SK-N-SH (cell line): ENCODE measurements at regions not wholly inside any gene's neighbourhood (a gene's known extent, or its start where the extent isn't known, plus 50 kb on each side); places are given as distances from the start of the nearest gene placed in this dataset.

Experiments
- CTCF ChIA-PET: fragments of 300-600, 350-600 bp; formaldehyde crosslinking; extraction: SDS; loops from one replicate; lab custom pipeline; 2021; lab: Yijun Ruan, JAX
- POLR2A ChIA-PET: fragments of 350-600 bp; sonication (Branson Sonifier 250); formaldehyde crosslinking; extraction: SDS; loops from one replicate; lab custom pipeline; 2020; ENCODE audit warnings: antibody characterized with exemption, inconsistent platforms; lab: Yijun Ruan, JAX
- DNase-seq: peaks from one replicate; pipeline ENCODE4 v3.0.0; 2012
- H2AFZ ChIP-seq: fragments of 200-600 bp; sonication (generic); 2 replicates; pipeline ENCODE4 v1.8.1; 2016; ENCODE audit warnings: antibody characterized with exemption, mild to moderate bottlenecking, low read depth
- H3F3A ChIP-seq: fragments of 200-600 bp; sonication (generic); replicated peaks from 2 replicates; pipeline ENCODE3; 2016; ENCODE audit warnings: antibody characterized with exemption, mild to moderate bottlenecking; ENCODE audit not compliant: insufficient read depth
- H3K27ac ChIP-seq, 2 experiments: fragments of 200-500 bp in 1 of 2; fragments of 200-600 bp in 1 of 2; sonication (Bioruptor generic) in 1 of 2; sonication (generic), shearing (Covaris generic) in 1 of 2; 2 replicates each; pipeline versions ENCODE4 v1.5.1 to v1.6.1; 2014 to 2016; ENCODE audit warnings: low read depth in 2 of 2, inconsistent platforms in 1 of 2, low read length in 1 of 2, mild to moderate bottlenecking in 1 of 2, mixed read lengths in 1 of 2
- H3K27me3 ChIP-seq: fragments of 200-600 bp; sonication (generic), shearing (Covaris generic); 2 replicates; pipeline ENCODE4 v1.6.1; 2016; ENCODE audit warnings: mixed run types; ENCODE audit not compliant: insufficient read depth
- H3K36me3 ChIP-seq, 2 experiments: fragments of 200-500 bp in 1 of 2; fragments of 200-600 bp in 1 of 2; sonication (Bioruptor generic) in 1 of 2; sonication (generic) in 1 of 2; replicated peaks in 1 of 2; 2 replicates each; pipeline versions ENCODE3 to v1.5.1; 2014 to 2016; ENCODE audit warnings: low read length in 1 of 2, mild to moderate bottlenecking in 1 of 2; ENCODE audit not compliant: insufficient read depth in 2 of 2, control insufficient read depth in 1 of 2
- H3K4me1 ChIP-seq, 2 experiments: fragments of 200-500 bp in 1 of 2; fragments of 200-600 bp in 1 of 2; sonication (Bioruptor generic) in 1 of 2; sonication (generic), shearing (Covaris generic) in 1 of 2; 2 replicates each; pipeline versions ENCODE4 v1.5.1 to v1.6.1; 2014 to 2016; ENCODE audit warnings: low read depth in 1 of 2, low read length in 1 of 2, mixed run types in 1 of 2; ENCODE audit not compliant: insufficient read depth in 2 of 2, control insufficient read depth in 1 of 2
- H3K4me2 ChIP-seq: fragments of 200-600 bp; sonication (generic), shearing (Covaris generic); 2 replicates; pipeline ENCODE4 v1.6.1; 2017; ENCODE audit warnings: mixed run types
- H3K4me3 ChIP-seq, 2 experiments: fragments of 200-500 bp in 1 of 2; fragments of 200-600 bp in 1 of 2; sonication (Bioruptor generic) in 1 of 2; sonication (generic), shearing (Covaris generic) in 1 of 2; 2 replicates each; pipeline versions ENCODE4 v1.5.1 to v1.8.1; 2014 to 2016; ENCODE audit warnings: low read depth in 2 of 2, inconsistent platforms in 1 of 2, low read length in 1 of 2, mild to moderate bottlenecking in 1 of 2, mixed read lengths in 1 of 2, moderate library complexity in 1 of 2
- H3K79me2 ChIP-seq: fragments of 200-600 bp; sonication (generic); 2 replicates; pipeline ENCODE4 v1.8.1; 2017; ENCODE audit warnings: mild to moderate bottlenecking; ENCODE audit not compliant: insufficient read depth
- H3K9ac ChIP-seq: fragments of 200-600 bp; sonication (generic); 2 replicates; pipeline ENCODE4 v1.6.1; 2017; ENCODE audit warnings: mixed run types
- H3K9me2 ChIP-seq: fragments of 200-600 bp; sonication (generic); 2 replicates; pipeline ENCODE4 v1.6.1; 2017; ENCODE audit warnings: mixed run types
- H3K9me3 ChIP-seq: fragments of 200-600 bp; sonication (generic); 2 replicates; pipeline ENCODE4 v1.6.1; 2017; ENCODE audit warnings: mixed run types, mild to moderate bottlenecking, moderate library complexity
- H4K20me1 ChIP-seq: fragments of 200-600 bp; sonication (generic); 2 replicates; pipeline ENCODE4 v1.6.1; 2017; ENCODE audit warnings: mild to moderate bottlenecking, mixed run types; ENCODE audit not compliant: insufficient read depth
- CTCF ChIP-seq: fragments of 200-600 bp; sonication (generic); IDR thresholded peaks from 2 replicates; pipeline ENCODE4 v1.6.1; 2017; ENCODE audit warnings: antibody characterized with exemption, mild to moderate bottlenecking, moderate library complexity
- ELF1 ChIP-seq: IDR thresholded peaks from 2 replicates; pipeline ENCODE4 v1.4.0; 2012
- EZH2phosphoT487 ChIP-seq: fragments of 200-600 bp; sonication (generic); IDR thresholded peaks from 2 replicates; pipeline ENCODE4 v1.6.1; 2017; ENCODE audit warnings: low read depth, mixed run types, mild to moderate bottlenecking, antibody characterized with exemption, moderate library complexity, borderline replicate concordance
- GABPA ChIP-seq: IDR thresholded peaks from 2 replicates; pipeline ENCODE4 v1.4.0; 2012; ENCODE audit warnings: low read depth, mild to moderate bottlenecking
- GATA2 ChIP-seq: sonication (generic); formaldehyde crosslinking; IDR thresholded peaks from 2 replicates; pipeline ENCODE4 v1.5.0; 2020; ENCODE audit warnings: mild to moderate bottlenecking, missing genetic modification reagents
- MAX ChIP-seq: IDR thresholded peaks from 2 replicates; pipeline ENCODE4 v1.4.0; 2012; ENCODE audit warnings: low read depth
- MEF2A ChIP-seq: IDR thresholded peaks from 2 replicates; pipeline ENCODE4 v1.4.0; 2012; ENCODE audit warnings: low read depth, borderline replicate concordance
- MXI1 ChIP-seq: IDR thresholded peaks from 2 replicates; pipeline ENCODE4 v1.6.1; 2012; ENCODE audit warnings: mild to moderate bottlenecking, low read depth, low read length, improper control_type of control experiment
- RAD21 ChIP-seq: IDR thresholded peaks from 2 replicates; pipeline ENCODE4 v1.6.1; 2012; ENCODE audit warnings: mild to moderate bottlenecking, low read length
- REST ChIP-seq: IDR thresholded peaks from 2 replicates; pipeline ENCODE4 v1.6.1; 2012; ENCODE audit warnings: mild to moderate bottlenecking, low read depth, low read length, moderate library complexity
- SMC3 ChIP-seq: IDR thresholded peaks from 2 replicates; pipeline ENCODE4 v1.6.1; 2012; ENCODE audit warnings: low read depth, low read length, improper control_type of control experiment
- TAF1 ChIP-seq: IDR thresholded peaks from 2 replicates; pipeline ENCODE4 v1.6.1; 2012; ENCODE audit warnings: low read depth, mild to moderate bottlenecking, low read length, moderate library complexity, borderline replicate concordance
- USF1 ChIP-seq: IDR thresholded peaks from 2 replicates; pipeline ENCODE4 v1.4.0; 2012; ENCODE audit warnings: low read depth, borderline replicate concordance
- USF2 ChIP-seq: fragments of 150-350 bp; IDR thresholded peaks from 2 replicates; pipeline ENCODE4 v1.6.1; 2017; ENCODE audit warnings: antibody characterized with exemption, low read length, low read depth, borderline replicate concordance
- WGBS: methylation state at CpG from one replicate; pipeline ENCODE4 v1.1.6; 2017; ENCODE audit warnings: low lambda C conversion rate; 5-methylcytosine and 5-hydroxymethylcytosine counted together

GRCh38 chr5:159777049-159777660, 139.1 kb upstream of the ADRA1B start:
- H3K36me3 ChIP-seq: no peaks in the 10 kb centered on the region
- peaks cover 37% of the 10 kb centered on the region for H3F3A ChIP-seq
- H2AFZ ChIP-seq: no peak overlapping the region
- ChIA-PET CTCF (interaction anchor here (0.9 kb wide), 1 partner anchor 244 kb away, joined by 3 read pairs; no protein-coding TSS in a partner anchor), POLR2A (no interaction called here)
- DNase-seq: no peak
- peaks cover 0 to 21% of the 10 kb centered on the region in 2 experiments; a peak in 1 of 4 replicates for H3K4me1 ChIP-seq
- H3K27ac ChIP-seq: no peak overlapping the region
- TF ChIP-seq USF1 (no peak), EZH2phosphoT487 (no peak), SMC3 (no peak), CTCF (no peak), TAF1 (no peak), GATA2 (no peak), MXI1 (no peak), GABPA (no peak), REST (no peak), MEF2A (no peak), MAX (no peak), RAD21 (no peak), USF2 (no peak), ELF1 (no peak)
- no peak overlapping the region for H3K4me2 ChIP-seq
- no peak overlapping the region for H3K4me3 ChIP-seq
- H3K79me2 ChIP-seq: no peaks in the 10 kb centered on the region
- H4K20me1 ChIP-seq: no peaks in the 10 kb centered on the region
- 79% methylated on average over 9 of the region's 9 CpGs for WGBS
- H3K9me2 ChIP-seq: no peaks in the 10 kb centered on the region
- H3K9me3 ChIP-seq: no peaks in the 10 kb centered on the region
- H3K27me3 ChIP-seq: no peaks in the 10 kb centered on the region
- no peak overlapping the region for H3K9ac ChIP-seq
